Liver (tissue), 3 donors: ENCODE measurements at regions not wholly inside any gene's neighbourhood (a gene's known extent, or its start where the extent isn't known, plus 50 kb on each side); places are given as distances from the start of the nearest gene placed in this dataset.

Experiments
- CTCF ChIP-seq: fragments of 150-350 bp; IDR thresholded peaks from 2 replicates; pipeline ENCODE4 v1.5.1; 2017; ENCODE audit warnings: improper control_type of control experiment, low read depth, low read length; ENCODE audit not compliant: missing input control
- EGR1 ChIP-seq, 2 donors: IDR thresholded peaks; 2 replicates each; pipeline ENCODE4 v1.6.1; 2016 to 2018; ENCODE audit warnings: antibody characterized with exemption in 2 of 2, low read depth in 2 of 2
- HNF4G ChIP-seq: IDR thresholded peaks from 2 replicates; pipeline ENCODE4 v1.6.1; 2016; ENCODE audit warnings: antibody characterized with exemption
- MAX ChIP-seq: IDR thresholded peaks from 2 replicates; pipeline ENCODE4 v1.6.1; 2016; ENCODE audit warnings: antibody characterized with exemption
- REST ChIP-seq: IDR thresholded peaks from 2 replicates; pipeline ENCODE4 v1.6.1; 2016; ENCODE audit warnings: antibody characterized with exemption, mild to moderate bottlenecking
- TAF1 ChIP-seq: conservative IDR thresholded peaks from 2 replicates; pipeline ENCODE4 v1.6.1; 2016; ENCODE audit warnings: antibody characterized with exemption, mild to moderate bottlenecking
- YY1 ChIP-seq: IDR thresholded peaks from 2 replicates; pipeline ENCODE4 v1.6.1; 2016; ENCODE audit warnings: antibody characterized with exemption, mild to moderate bottlenecking
- donor health status: healthy.
- donor health status: healthy.

- TF ChIP-seq MAX (no peak), REST (no peak), TAF1 (no peak), CTCF (peak; percentile 0), EGR1 (IDR thresholded peaks at IDR 0.05; ENCODE audit: low read depth in 2 of 2) (no peak), YY1 (no peak), HNF4G (no peak)
These were observed 128.7 kb downstream of the UQCRFS1 start for GRCh38 chr19:29084266-29084665.
